ENCODE measurements at regions not wholly inside any gene's neighbourhood (a gene's known extent, or its start where the extent isn't known, plus 50 kb on each side); places are given as distances from the start of the nearest gene placed in this dataset.
A peak's percentile ranks its signal among the peaks of the same experiment; 100 is the strongest.

DNA sequence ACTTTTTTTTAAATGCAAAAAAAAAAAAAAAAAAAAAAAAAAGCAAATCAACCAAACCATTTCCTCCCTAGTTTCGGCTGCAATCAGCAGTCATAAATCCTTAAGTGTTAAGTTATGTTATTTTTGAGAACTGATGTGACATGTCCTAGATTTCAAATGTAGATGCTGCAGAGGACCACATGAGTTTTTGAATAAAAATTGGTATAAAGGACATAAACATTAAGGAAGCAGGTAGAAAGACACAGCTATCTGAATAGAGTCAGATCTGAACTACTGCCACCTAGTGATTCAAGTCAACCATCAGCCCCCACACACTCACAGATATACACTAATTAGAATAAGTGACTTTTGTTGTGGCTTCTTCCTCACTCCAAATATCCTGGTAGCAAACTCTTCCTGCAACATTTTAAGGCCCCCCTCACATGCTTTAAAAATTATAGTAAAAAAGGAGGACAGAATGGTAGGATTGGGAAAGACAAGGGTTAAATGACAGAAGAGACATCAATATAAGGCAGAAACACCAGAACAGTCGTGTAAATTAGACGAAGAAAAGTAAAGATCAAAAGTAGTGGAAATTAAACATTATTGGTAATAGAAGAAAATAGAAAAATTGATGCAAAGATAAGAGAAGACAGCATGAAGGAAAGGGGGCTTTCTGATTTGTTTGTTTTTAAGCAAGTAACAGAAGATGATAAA is 394.5 kb upstream of the ATP2B1 start:
- ChIA-PET POLR2A (ENCODE audit: low non-redundant PET) (no interaction called here), CTCF (interaction anchor here (0.6 to 1.0 kb wide), 3 partner anchors 11 to 455 kb away, joined by 3 to 4 read pairs (median 3); no protein-coding TSS in a partner anchor)
- TF ChIP-seq, protein P1, sequence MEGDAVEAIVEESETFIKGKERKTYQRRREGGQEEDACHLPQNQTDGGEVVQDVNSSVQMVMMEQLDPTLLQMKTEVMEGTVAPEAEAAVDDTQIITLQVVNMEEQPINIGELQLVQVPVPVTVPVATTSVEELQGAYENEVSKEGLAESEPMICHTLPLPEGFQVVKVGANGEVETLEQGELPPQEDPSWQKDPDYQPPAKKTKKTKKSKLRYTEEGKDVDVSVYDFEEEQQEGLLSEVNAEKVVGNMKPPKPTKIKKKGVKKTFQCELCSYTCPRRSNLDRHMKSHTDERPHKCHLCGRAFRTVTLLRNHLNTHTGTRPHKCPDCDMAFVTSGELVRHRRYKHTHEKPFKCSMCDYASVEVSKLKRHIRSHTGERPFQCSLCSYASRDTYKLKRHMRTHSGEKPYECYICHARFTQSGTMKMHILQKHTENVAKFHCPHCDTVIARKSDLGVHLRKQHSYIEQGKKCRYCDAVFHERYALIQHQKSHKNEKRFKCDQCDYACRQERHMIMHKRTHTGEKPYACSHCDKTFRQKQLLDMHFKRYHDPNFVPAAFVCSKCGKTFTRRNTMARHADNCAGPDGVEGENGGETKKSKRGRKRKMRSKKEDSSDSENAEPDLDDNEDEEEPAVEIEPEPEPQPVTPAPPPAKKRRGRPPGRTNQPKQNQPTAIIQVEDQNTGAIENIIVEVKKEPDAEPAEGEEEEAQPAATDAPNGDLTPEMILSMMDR (conservative IDR thresholded peaks at IDR 0.05; ENCODE audit: low read depth) = peak; percentile 22; the same call in 1 of the 2 replicates
- no peak overlapping the region for H3K27ac ChIP-seq
- peak; percentile 34 for DNase-seq (ENCODE audit: low spot score)

DNA sequence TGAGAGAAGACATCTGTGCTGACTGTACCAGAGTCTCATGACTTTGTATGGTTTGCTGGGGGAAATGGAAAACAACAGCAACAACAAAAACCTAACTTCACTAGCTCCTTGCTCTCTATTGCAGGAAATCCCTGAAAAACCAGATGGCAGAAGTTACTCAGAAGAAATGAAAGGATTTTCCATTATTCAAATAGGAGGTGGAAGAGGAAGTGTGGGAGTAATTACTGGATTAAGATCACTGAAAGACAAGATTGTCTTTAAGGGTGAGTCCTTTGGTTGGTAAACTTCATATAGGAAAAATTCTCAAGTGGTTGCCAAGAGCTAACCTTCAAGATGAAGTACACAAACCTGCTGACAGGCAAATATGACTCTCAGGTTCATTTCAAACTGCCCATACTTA is 391.9 kb upstream of the ATP2B1 start:
- CTCF ChIA-PET = interaction anchor here (0.7 kb wide), 1 partner anchor 754 kb away, joined by 4 read pairs; no protein-coding TSS in a partner anchor
- POLR2A ChIA-PET (ENCODE audit: low non-redundant PET) = no interaction called here
- DNase-seq (ENCODE audit: low spot score) = no peak
- TF ChIP-seq, protein P1 (conservative IDR thresholded peaks at IDR 0.05; ENCODE audit: low read depth) = no peak
- no peak overlapping the region for H3K27ac ChIP-seq

DNA sequence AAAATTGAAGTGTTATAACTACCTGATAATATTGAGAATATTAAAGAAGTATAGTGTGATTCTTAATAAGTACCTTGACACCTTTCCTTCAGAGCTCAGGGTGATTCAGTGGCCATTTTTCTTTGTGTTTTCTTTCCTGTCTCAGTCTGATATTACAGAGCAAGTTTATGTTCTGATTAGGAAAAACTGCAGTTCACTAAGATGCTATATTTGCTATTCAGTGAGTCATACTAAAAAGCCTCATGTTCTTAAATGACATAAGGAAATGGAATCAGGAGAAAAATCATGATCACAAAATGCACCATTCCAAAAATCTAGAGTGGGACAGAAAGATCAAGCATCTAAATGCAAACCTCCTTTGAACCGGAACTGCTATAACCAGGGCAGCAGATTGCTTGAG is 390.6 kb upstream of the ATP2B1 start:
- TF ChIP-seq, protein P1 (conservative IDR thresholded peaks at IDR 0.05; ENCODE audit: low read depth) = no peak
- ChIA-PET POLR2A (ENCODE audit: low non-redundant PET) (no interaction called here), CTCF (interaction anchor here (0.7 kb wide), 1 partner anchor 784 kb away, joined by 3 read pairs; no protein-coding TSS in a partner anchor)
- no peak for DNase-seq (ENCODE audit: low spot score)
- H3K27ac ChIP-seq = no peak overlapping the region

DNA sequence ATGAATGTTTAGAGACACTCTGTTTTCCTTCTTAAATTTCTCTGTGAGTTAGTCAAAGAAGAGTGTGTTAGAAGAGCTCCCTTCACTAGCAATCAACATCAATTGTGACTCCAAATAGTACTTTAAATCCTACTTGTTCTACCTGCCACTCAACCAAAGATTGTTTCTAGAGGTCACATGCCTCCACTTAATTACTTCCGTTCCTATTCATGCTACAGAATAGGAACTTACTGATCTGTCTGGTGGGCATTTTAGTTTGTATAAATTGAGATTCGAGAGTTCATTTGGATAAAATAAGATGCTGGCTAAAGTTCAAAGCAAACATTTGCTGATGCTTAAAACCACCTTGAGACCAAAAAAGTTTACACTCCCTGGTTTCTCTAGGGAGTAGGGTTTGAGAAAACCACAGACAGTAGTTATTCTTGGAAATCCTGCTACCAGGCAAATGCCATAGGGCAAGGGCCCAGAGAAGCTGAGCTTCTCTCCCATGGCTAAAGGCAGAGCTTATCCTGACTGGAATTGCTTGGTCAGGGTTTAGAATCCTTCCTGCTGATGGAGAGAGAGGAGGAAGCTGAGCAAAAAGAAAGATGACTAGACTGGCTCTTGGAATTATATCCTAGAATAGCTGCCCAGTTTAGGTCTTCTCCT is 389.6 kb upstream of the ATP2B1 start:
- no peak for DNase-seq (ENCODE audit: low spot score)

DNA sequence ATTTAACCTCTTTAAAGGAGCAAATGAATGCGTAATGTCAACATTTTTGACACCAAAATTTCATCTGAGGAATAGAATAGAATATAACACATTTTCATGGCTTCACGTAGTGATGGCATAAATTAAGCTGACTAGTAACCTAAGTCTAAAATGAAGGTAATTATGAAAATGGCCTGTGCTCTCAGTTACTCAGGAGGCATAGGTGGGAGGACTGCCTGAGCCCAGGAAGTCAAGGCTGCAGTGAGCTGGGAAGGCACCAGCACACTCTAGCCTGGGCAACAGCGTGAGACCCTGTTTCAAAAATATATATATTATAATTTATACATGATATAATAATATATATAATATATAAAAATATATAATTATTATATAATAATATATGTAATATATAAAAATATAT is 383.2 kb upstream of the ATP2B1 start:
- ChIA-PET CTCF (interaction anchor here (0.6 to 1.0 kb wide), 4 partner anchors 11 to 383 kb away, joined by 3 read pairs; no protein-coding TSS in a partner anchor), POLR2A (ENCODE audit: low non-redundant PET) (no interaction called here)
- TF ChIP-seq, protein P1 (conservative IDR thresholded peaks at IDR 0.05; ENCODE audit: low read depth) = no peak
- no peak for DNase-seq (ENCODE audit: low spot score)
- H3K27ac ChIP-seq = peak overlapping the region; percentile 82

More for the DNA sequence above, 389.6 kb upstream of the ATP2B1 start:
- ChIA-PET CTCF (interaction anchor here (0.5 to 0.8 kb wide), 3 partner anchors 16 to 1468 kb away, joined by 3 read pairs; no protein-coding TSS in a partner anchor), POLR2A (ENCODE audit: low non-redundant PET) (no interaction called here)
- TF ChIP-seq, protein P1 (conservative IDR thresholded peaks at IDR 0.05; ENCODE audit: low read depth) = no peak
- H3K27ac ChIP-seq = no peak overlapping the region

DNA sequence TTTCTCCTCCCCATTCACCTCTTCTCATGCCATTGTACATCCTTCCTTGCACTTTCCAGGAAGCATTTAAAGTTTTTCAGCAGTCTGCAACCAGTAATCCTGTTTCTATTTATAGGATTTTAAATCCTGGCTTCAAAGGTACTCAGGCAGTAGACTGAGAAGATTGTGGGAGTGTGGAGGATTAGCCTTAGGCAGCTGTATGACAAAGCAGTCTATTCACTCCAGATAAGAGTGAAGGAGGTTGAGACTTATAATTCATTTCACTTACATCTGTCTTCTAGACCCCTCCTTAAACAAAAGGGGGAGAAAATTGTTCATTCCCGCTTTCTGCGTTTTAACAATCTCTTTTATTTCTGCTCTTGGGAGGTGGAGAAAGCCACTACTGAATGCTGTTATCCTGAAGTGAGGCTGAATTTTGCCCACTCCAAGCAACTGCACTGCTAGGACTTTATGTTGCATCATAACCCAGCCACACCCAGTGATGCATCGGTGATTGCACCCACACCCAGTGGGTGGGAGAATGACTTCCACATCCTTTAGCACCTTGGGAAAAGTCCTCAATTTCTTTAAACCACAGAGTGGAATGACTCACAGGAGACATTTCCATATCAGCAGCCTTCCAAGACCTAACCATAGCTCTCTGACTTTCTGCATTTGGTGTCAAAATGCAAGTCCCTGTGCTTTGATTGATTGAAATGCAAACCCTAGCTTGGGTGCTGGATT is 382.5 kb upstream of the ATP2B1 start:
- ChIA-PET CTCF (interaction anchor here (0.6 to 1.0 kb wide), 5 partner anchors 10 to 1165 kb away, joined by 3 read pairs; no protein-coding TSS in a partner anchor), POLR2A (ENCODE audit: low non-redundant PET) (no interaction called here)
- DNase-seq (ENCODE audit: low spot score) = peak; percentile 85
- TF ChIP-seq, protein P1 (conservative IDR thresholded peaks at IDR 0.05; ENCODE audit: low read depth) = no peak
- peak overlapping the region; percentile 82; the same call in 1 of the 2 replicates for H3K27ac ChIP-seq
